Activated T-helper 1 cell treated with anti-CD3 and anti-CD28 coated beads, Interleukin-12 subunit alpha, Interleukin-12 subunit beta, Interleukin-2, Interleukin-4 antibody, amounts not matched to agents 30 ng/mL and 10 ng/mL and 1 ng/mL, durations not matched to agents 14 hours and 24 hours and 36 hours (primary cell): ENCODE measurements at regions not wholly inside any gene's neighbourhood (a gene's known extent, or its start where the extent isn't known, plus 50 kb on each side); places are given as distances from the start of the nearest gene placed in this dataset.
"Not testable (repeated sequence)": the region's sequence is repeated elsewhere in the genome, so short reads cannot be mapped to it uniquely, and the experiment has no call there.

Source experiments
- DNase-seq: peaks from one replicate; pipeline ENCODE4 v3.0.0; 2021; ENCODE audit warnings: low spot score
- H3K27ac Mint-ChIP-seq: one replicate; pipeline ENCODE4 v1.8.0; 2021; ENCODE audit warnings: mild to moderate bottlenecking, mixed read lengths
- H3K27me3 Mint-ChIP-seq: one replicate; pipeline ENCODE4 v1.8.0; 2022; ENCODE audit warnings: mild to moderate bottlenecking, moderate library complexity, mixed read lengths; ENCODE audit not compliant: insufficient read depth
- H3K36me3 Mint-ChIP-seq: one replicate; pipeline ENCODE4 v1.8.0; 2021; ENCODE audit warnings: low read depth, mixed read lengths
- H3K4me1 Mint-ChIP-seq: one replicate; pipeline ENCODE4 v1.8.0; 2021; ENCODE audit warnings: low read depth, mixed read lengths
- H3K4me3 Mint-ChIP-seq: one replicate; pipeline ENCODE4 v1.8.0; 2021; ENCODE audit warnings: mild to moderate bottlenecking, moderate library complexity, mixed read lengths
- H3K9me3 Mint-ChIP-seq: one replicate; pipeline ENCODE4 v1.8.0; 2021; ENCODE audit warnings: mixed read lengths
- intact Hi-C: fragments of 100-400 bp; cut with micrococcal nuclease; formaldehyde crosslinking; loops from one replicate; pipeline ENCODE4 v1.15.1; 2024

- intact Hi-C loops, result loop anchor here (10.0 kb wide), 1 partner anchor 1753 kb away; no protein-coding TSS in a partner anchor
- Mint-ChIP-seq H3K4me1 (no peaks in the 10 kb centered on the region), H3K36me3 (no peaks in the 10 kb centered on the region), H3K27ac (no peak overlapping the region), H3K27me3 (no peaks in the 10 kb centered on the region), H3K9me3 (no peaks in the 10 kb centered on the region), H3K4me3 (no peak overlapping the region)
- no peak for DNase-seq
Measured at GRCh38 chr3:182028081-182028480, 316.4 kb downstream of the SOX2 start.

- H3K36me3 Mint-ChIP-seq, H3K27me3 Mint-ChIP-seq, H3K27ac Mint-ChIP-seq, intact Hi-C loops, H3K9me3 Mint-ChIP-seq, DNase-seq, H3K4me1 Mint-ChIP-seq, H3K4me3 Mint-ChIP-seq: not testable (repeated sequence)
Measured at GRCh38 chr3:182034231-182034630, 322.5 kb downstream of the SOX2 start.

GRCh38 chr3:182035324-182035723 lies 323.6 kb downstream of the SOX2 start:
- Mint-ChIP-seq H3K4me1 (no peaks in the 10 kb centered on the region), H3K27me3 (no peaks in the 10 kb centered on the region), H3K36me3 (no peaks in the 10 kb centered on the region), H3K9me3 (peaks cover 4% of the 10 kb centered on the region), H3K4me3 (no peak overlapping the region), H3K27ac (no peak overlapping the region)
- intact Hi-C loops, result no loop called here
- DNase-seq, result no peak

- Mint-ChIP-seq H3K27ac (no peak overlapping the region), H3K27me3 (no peaks in the 10 kb centered on the region), H3K4me3 (no peak overlapping the region), H3K9me3 (peaks cover 4% of the 10 kb centered on the region), H3K4me1 (no peaks in the 10 kb centered on the region), H3K36me3 (no peaks in the 10 kb centered on the region)
- DNase-seq, result no peak
- intact Hi-C loops, result no loop called here
Measured at GRCh38 chr3:182036382-182036781, 324.7 kb downstream of the SOX2 start.

GRCh38 chr3:182041668-182042291 lies 330.1 kb downstream of the SOX2 start:
- Mint-ChIP-seq H3K4me3 (no peak overlapping the region), H3K9me3 (no peaks in the 10 kb centered on the region), H3K27me3 (no peaks in the 10 kb centered on the region), H3K4me1 (no peaks in the 10 kb centered on the region), H3K27ac (no peak overlapping the region), H3K36me3 (no peaks in the 10 kb centered on the region)
- intact Hi-C loops, result no loop called here
- no peak for DNase-seq

GRCh38 chr3:182045736-182046135 lies 334.0 kb downstream of the SOX2 start:
- no peaks in the 10 kb centered on the region for H3K4me1 Mint-ChIP-seq
- H3K36me3 Mint-ChIP-seq, result no peaks in the 10 kb centered on the region
- no peak overlapping the region for H3K4me3 Mint-ChIP-seq
- H3K27ac Mint-ChIP-seq, result no peak overlapping the region
- intact Hi-C loops, result no loop called here
- no peaks in the 10 kb centered on the region for H3K27me3 Mint-ChIP-seq
- peaks cover 3% of the 10 kb centered on the region for H3K9me3 Mint-ChIP-seq
- no peak for DNase-seq

- H3K27ac Mint-ChIP-seq, result no peak overlapping the region
- no peaks in the 10 kb centered on the region for H3K27me3 Mint-ChIP-seq
- peaks cover 3% of the 10 kb centered on the region for H3K9me3 Mint-ChIP-seq
- intact Hi-C loops, result no loop called here
- no peak for DNase-seq
- no peaks in the 10 kb centered on the region for H3K36me3 Mint-ChIP-seq
- H3K4me1 Mint-ChIP-seq, result no peaks in the 10 kb centered on the region
- no peak overlapping the region for H3K4me3 Mint-ChIP-seq
Measured at GRCh38 chr3:182046166-182046764, 334.5 kb downstream of the SOX2 start.

GRCh38 chr3:182050932-182051331 lies 339.2 kb downstream of the SOX2 start:
- Mint-ChIP-seq H3K27ac (no peak overlapping the region), H3K9me3 (peaks cover 3% of the 10 kb centered on the region), H3K4me3 (no peak overlapping the region), H3K4me1 (no peaks in the 10 kb centered on the region), H3K36me3 (no peaks in the 10 kb centered on the region), H3K27me3 (no peaks in the 10 kb centered on the region)
- no peak for DNase-seq
- intact Hi-C loops, result no loop called here

GRCh38 chr3:182052332-182052731 lies 340.6 kb downstream of the SOX2 start:
- intact Hi-C loops, result no loop called here
- Mint-ChIP-seq H3K27ac (no peak overlapping the region), H3K27me3 (no peaks in the 10 kb centered on the region), H3K4me3 (no peak overlapping the region), H3K36me3 (no peaks in the 10 kb centered on the region), H3K4me1 (no peaks in the 10 kb centered on the region), H3K9me3 (peaks cover 3% of the 10 kb centered on the region)
- no peak for DNase-seq

- no peaks in the 10 kb centered on the region for H3K27me3 Mint-ChIP-seq
- H3K4me3 Mint-ChIP-seq, result no peak overlapping the region
- H3K27ac Mint-ChIP-seq, result no peak overlapping the region
- no peaks in the 10 kb centered on the region for H3K36me3 Mint-ChIP-seq
- intact Hi-C loops, result no loop called here
- no peaks in the 10 kb centered on the region for H3K4me1 Mint-ChIP-seq
- peaks cover 3% of the 10 kb centered on the region for H3K9me3 Mint-ChIP-seq
- no peak for DNase-seq
Measured at GRCh38 chr3:182052757-182053156, 341.0 kb downstream of the SOX2 start.

- Mint-ChIP-seq H3K9me3 (no peaks in the 10 kb centered on the region), H3K4me3 (no peak overlapping the region), H3K27me3 (peaks cover 1% of the 10 kb centered on the region), H3K4me1 (no peaks in the 10 kb centered on the region), H3K36me3 (no peaks in the 10 kb centered on the region), H3K27ac (no peak overlapping the region)
- intact Hi-C loops, result no loop called here
- DNase-seq, result no peak
Measured at GRCh38 chr3:182058488-182058887, 346.8 kb downstream of the SOX2 start.

- Mint-ChIP-seq H3K27ac (no peak overlapping the region), H3K27me3 (peaks cover 1% of the 10 kb centered on the region), H3K36me3 (no peaks in the 10 kb centered on the region), H3K4me3 (no peak overlapping the region), H3K9me3 (no peaks in the 10 kb centered on the region), H3K4me1 (no peaks in the 10 kb centered on the region)
- no peak for DNase-seq
- intact Hi-C loops, result no loop called here
Measured at GRCh38 chr3:182063742-182064141, 352.0 kb downstream of the SOX2 start.

GRCh38 chr3:182067423-182067822 lies 355.7 kb downstream of the SOX2 start:
- Mint-ChIP-seq H3K4me1 (no peaks in the 10 kb centered on the region), H3K27ac (no peak overlapping the region), H3K9me3 (no peaks in the 10 kb centered on the region), H3K27me3 (peaks cover 1% of the 10 kb centered on the region), H3K36me3 (no peaks in the 10 kb centered on the region), H3K4me3 (no peak overlapping the region)
- no peak for DNase-seq
- intact Hi-C loops, result no loop called here

- H3K27me3 Mint-ChIP-seq, result no peaks in the 10 kb centered on the region
- intact Hi-C loops, result no loop called here
- no peaks in the 10 kb centered on the region for H3K9me3 Mint-ChIP-seq
- H3K4me1 Mint-ChIP-seq, result no peaks in the 10 kb centered on the region
- no peak overlapping the region for H3K4me3 Mint-ChIP-seq
- H3K27ac Mint-ChIP-seq, result no peak overlapping the region
- H3K36me3 Mint-ChIP-seq, result no peaks in the 10 kb centered on the region
- DNase-seq, result no peak
Measured at GRCh38 chr3:182078316-182078715, 366.6 kb downstream of the SOX2 start.
